ENCODE measurements at regions not wholly inside any gene's neighbourhood (a gene's known extent, or its start where the extent isn't known, plus 50 kb on each side); places are given as distances from the start of the nearest gene placed in this dataset.

- no CpG with 5 or more reads among the region's 2 CpGs for WGBS (ENCODE audit: extremely low coverage, insufficient read length, low lambda C conversion rate)
- H3K9me3 Mint-ChIP-seq = no peaks in the 10 kb centered on the region
Measured at GRCh38 chr4:60019180-60019579, 1180.9 kb upstream of the ADGRL3 start.

More at GRCh38 chr4:60019180-60019579, 1180.9 kb upstream of the ADGRL3 start:
- Histone ChIP-seq H3K79me1 (ENCODE audit: insufficient read depth, low read depth, low read length, poor library complexity, severe bottlenecking) (no peaks in the 10 kb centered on the region), H2AK5ac (ENCODE audit: insufficient read length, low read length) (no peak overlapping the region), H3K4me2 (ENCODE audit: insufficient read depth, insufficient read length, low read length) (no peak overlapping the region), H3K23ac (ENCODE audit: insufficient read length, low read depth, low read length) (no peak overlapping the region), H3K9ac (ENCODE audit: extremely low read depth, insufficient read length, low read length) (no peak overlapping the region), H4K5ac (ENCODE audit: insufficient read length, low read depth, low read length) (no peak overlapping the region), H3T11ph (ENCODE audit: low read length) (no peak overlapping the region), H3K18ac (ENCODE audit: insufficient read length, low read depth, low read length) (no peak overlapping the region), H2BK20ac (ENCODE audit: low read depth, low read length, poor library complexity, severe bottlenecking) (no peak overlapping the region), H3K9me3 (ENCODE audit: control insufficient read depth, low read depth, low read length) (no peaks in the 10 kb centered on the region), H3K4ac (ENCODE audit: low read depth, low read length) (no peak overlapping the region), H3K23me2 (ENCODE audit: insufficient read length, low read depth, low read length, poor library complexity, severe bottlenecking) (no peaks in the 10 kb centered on the region), H2BK5ac (ENCODE audit: insufficient read length, low read length) (no peak overlapping the region), H4K8ac (replicated peaks; ENCODE audit: insufficient read length, low read depth, low read length) (no peak overlapping the region), H2BK120ac (ENCODE audit: low read depth, low read length, poor library complexity, severe bottlenecking) (no peak overlapping the region), H2AFZ (ENCODE audit: low read length) (no peak overlapping the region), H3K79me2 (ENCODE audit: insufficient read depth, low read length) (no peaks in the 10 kb centered on the region), H2BK12ac (ENCODE audit: insufficient read length, low read depth, low read length) (no peak overlapping the region), H3K27me3 (ENCODE audit: insufficient read depth, low read length) (no peaks in the 10 kb centered on the region), H3K4me1 (ENCODE audit: insufficient read depth, low read length) (no peaks in the 10 kb centered on the region), H4K20me1 (ENCODE audit: control insufficient read depth, insufficient read depth, insufficient read length) (no peaks in the 10 kb centered on the region), H3K56ac (ENCODE audit: insufficient read length, low read depth, low read length) (no peak overlapping the region), H4K91ac (ENCODE audit: insufficient read length, low read depth, low read length) (no peak overlapping the region), H3K14ac (ENCODE audit: insufficient read depth, low read length) (no peak overlapping the region), H2BK15ac (ENCODE audit: low read depth, low read length) (no peak overlapping the region), H3K27ac (ENCODE audit: insufficient read length, low read depth, low read length) (no peak overlapping the region)
- no peak for DNase-seq
- Mint-ChIP-seq H3K36me3 (ENCODE audit: insufficient read depth in 1 of 3, low read depth in 3 of 3) (no peaks in the 10 kb centered on the region), H3K4me3 (no peak overlapping the region), H3K27ac (no peak overlapping the region), H3K27me3 (ENCODE audit: low read depth) (no peaks in the 10 kb centered on the region), H3K4me1 (peaks cover 8 to 10% of the 10 kb centered on the region in 2 experiments)
- TF ChIP-seq, protein P1, sequence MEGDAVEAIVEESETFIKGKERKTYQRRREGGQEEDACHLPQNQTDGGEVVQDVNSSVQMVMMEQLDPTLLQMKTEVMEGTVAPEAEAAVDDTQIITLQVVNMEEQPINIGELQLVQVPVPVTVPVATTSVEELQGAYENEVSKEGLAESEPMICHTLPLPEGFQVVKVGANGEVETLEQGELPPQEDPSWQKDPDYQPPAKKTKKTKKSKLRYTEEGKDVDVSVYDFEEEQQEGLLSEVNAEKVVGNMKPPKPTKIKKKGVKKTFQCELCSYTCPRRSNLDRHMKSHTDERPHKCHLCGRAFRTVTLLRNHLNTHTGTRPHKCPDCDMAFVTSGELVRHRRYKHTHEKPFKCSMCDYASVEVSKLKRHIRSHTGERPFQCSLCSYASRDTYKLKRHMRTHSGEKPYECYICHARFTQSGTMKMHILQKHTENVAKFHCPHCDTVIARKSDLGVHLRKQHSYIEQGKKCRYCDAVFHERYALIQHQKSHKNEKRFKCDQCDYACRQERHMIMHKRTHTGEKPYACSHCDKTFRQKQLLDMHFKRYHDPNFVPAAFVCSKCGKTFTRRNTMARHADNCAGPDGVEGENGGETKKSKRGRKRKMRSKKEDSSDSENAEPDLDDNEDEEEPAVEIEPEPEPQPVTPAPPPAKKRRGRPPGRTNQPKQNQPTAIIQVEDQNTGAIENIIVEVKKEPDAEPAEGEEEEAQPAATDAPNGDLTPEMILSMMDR (conservative IDR thresholded peaks at IDR 0.05) = peak; percentile 40; the same call in 2 of the 3 replicates

All from H9 (cell line).